ENCODE measurements at regions not wholly inside any gene's neighbourhood (a gene's known extent, or its start where the extent isn't known, plus 50 kb on each side); places are given as distances from the start of the nearest gene placed in this dataset.

DNA sequence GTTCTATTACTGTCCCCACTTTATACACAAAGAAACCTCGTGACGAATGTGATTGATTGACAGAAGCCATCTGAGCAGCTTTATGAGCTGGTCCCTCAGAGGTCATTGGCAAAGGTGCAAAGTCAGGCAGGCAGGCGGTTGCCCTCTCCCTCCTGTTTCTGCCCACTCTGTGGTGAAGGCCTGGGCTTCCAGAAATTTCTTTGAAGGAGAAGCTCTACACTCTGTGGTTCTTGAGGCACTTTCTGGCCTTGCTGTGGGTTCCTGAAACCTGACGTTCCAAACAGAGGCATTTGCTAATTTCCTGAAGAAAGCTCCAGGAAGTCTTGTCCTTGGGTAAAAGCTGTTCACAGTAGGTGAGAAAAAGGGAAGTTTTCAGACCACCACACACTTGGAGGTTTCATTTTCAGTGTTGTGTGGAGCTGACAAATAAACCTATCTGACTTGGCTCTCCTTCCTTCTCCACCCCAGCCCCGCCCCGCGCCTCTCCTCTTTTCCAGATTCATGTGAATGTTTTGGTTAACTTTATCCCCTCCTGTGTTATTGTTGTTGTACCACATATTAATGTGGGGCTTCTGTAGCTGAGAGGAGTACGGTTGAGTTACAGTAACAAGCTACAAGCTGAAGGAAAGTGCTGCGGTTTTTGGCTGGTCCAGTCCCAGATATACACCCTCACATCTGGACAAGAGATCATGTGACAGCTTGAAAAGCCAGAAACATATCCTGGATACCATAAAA lies 274.1 kb downstream of the CLIC5 start:
- no peak for DNase-seq (ENCODE audit: low read depth, low spot score)

DNA sequence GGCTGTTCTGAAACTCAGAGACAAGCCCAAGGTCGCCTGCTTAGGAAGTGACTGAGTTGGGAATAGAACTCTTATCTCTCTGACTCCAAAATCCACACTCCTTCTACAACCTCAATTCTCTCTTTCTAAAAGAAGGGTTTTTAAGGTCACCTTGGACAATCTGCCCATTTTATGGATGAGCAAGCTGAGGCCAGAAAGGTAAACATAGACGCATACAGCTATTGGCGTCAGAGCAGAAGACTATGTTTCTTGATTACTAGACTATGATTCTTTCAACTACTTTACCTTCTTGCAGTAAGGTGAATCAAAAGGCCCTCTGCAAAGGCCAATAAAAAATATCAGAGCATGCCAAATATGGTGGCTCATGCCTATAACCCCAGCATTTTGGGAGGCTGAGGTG lies 276.6 kb downstream of the CLIC5 start:
- no peak for DNase-seq (ENCODE audit: low read depth, low spot score)

DNA sequence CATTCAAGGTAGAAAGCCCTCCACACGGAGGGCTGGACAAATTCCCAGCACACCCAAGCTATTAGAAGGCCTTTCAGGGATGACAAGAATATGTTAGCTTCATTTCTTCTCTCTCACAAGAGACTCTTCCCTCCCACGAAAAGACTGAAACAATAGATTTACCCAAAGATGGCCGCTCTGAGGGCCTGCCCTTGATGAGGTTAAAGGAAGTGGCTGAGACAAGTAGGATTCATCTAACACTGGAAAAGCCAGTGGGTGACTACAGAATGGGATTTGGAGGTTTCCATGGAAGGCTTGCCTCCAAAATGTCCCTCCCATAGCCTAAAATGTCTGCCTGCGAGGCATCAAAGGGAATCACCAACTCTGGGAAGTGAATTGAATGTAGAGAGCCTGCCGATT lies 277.6 kb downstream of the CLIC5 start:
- no peak for DNase-seq (ENCODE audit: low read depth, low spot score)

DNA sequence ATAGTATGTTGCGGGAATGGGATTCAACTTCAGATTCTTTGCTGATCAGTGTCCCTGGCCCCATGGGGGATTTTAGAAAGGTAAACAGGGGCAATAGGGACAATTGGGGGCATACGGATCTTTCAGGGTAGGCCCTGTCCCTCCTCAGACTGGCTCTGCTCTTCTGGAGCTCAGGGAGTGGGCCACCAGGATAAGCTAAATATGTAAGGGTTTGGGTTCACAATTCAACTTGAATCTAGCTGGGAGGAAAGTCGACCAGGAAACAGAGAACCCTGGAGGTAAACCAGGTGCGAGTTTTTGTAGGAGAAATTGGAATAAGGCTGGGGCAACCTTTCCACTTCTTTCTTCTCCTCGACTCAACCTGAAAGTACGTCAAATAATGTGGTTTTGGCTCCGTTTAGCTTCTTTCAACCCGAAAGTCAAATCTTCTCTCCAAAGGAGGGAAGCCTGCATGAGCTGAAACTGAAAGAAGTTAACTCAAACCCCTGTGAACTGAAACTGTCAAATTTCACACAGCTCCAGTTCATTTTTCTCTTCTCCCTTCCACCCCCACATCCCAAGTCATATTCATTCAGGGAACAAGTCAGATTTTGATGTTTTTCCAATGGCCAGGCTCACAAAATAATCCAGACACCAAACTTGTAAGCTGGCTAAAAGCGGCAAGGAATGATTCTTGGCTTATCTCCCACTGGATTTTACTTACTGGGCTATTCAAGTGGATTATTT lies 278.2 kb downstream of the CLIC5 start:
- no peak for DNase-seq (ENCODE audit: low read depth, low spot score)

DNA sequence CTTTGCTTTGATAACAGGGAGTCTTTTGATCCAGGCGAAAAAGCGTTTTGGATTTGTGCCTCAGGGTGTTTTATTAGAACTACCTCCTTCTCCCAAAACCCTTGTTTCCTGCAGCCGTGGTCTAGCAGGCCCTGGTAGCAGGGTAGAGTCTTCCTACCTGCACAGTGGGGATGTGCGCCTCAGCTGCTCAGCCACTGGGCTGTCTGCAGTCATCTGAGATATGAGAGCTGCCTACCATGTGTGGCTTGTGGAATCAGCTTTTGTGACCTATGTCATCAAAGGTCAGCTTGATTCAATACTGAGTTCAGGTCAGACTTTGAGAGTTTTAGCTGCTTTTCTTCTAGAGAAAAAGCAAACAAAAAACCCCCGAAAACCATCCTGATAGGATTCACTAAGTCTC lies 279.5 kb downstream of the CLIC5 start:
- DNase-seq (ENCODE audit: low read depth, low spot score), result no peak

DNA sequence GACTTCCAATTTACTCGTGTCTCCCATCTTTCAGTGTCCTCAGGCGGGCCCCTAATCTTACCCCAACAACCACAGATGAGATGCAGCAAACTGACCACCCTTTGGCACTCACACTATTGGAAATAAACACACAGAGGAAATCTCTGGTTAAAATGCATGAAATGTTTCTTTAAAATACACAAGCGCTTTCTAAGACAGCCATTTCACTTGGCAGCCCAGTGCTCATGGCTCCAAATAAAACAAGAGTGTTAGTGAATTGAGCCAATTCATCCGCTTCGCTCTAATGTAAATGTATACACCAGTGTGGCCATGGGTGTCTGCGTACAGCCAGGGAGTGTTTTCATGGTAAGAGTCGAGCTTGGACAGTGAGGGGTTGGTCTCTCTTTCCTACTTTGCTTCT lies 282.9 kb downstream of the CLIC5 start:
- no peak for DNase-seq (ENCODE audit: low read depth, low spot score)

DNA sequence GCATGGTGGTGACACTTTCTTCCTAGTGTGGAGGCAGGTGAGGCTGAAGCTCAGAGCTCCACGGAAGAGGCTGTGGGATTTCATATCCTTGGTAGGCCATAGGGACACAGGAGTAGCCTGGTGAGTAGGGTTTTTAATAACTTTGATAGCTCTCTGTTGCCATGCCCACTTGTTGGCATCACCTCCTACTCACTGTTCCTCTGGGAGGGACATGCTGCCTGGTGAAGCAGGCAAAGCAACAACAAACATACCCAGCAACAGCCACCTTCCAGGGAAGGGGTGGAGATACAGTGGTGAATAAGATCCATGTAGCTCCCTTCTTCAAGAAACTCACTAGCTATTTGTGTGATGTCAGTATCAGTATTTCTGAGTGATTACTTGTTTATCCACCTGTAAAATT lies 285.4 kb downstream of the CLIC5 start:
- no peak for DNase-seq (ENCODE audit: low read depth, low spot score)

DNA sequence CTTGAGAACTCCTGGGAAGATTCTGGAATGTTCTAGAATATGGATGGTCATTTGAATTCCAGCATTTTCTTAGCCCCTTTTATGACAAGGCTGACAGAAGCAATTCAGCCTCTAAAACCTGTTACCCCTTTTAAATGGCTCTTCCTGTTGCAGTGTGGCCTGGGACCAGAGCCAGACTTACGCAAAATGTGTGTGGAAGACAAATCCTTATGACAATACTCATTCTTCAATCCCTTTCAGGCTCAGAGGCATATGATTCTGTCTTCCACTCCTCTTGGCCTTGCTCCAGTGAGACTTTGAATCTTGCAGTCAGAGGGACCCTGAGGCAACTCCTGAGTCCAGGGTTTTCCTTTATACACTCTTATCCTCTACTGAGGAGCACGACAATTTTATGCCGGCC lies 287.0 kb downstream of the CLIC5 start:
- no peak for DNase-seq (ENCODE audit: low read depth, low spot score)

DNA sequence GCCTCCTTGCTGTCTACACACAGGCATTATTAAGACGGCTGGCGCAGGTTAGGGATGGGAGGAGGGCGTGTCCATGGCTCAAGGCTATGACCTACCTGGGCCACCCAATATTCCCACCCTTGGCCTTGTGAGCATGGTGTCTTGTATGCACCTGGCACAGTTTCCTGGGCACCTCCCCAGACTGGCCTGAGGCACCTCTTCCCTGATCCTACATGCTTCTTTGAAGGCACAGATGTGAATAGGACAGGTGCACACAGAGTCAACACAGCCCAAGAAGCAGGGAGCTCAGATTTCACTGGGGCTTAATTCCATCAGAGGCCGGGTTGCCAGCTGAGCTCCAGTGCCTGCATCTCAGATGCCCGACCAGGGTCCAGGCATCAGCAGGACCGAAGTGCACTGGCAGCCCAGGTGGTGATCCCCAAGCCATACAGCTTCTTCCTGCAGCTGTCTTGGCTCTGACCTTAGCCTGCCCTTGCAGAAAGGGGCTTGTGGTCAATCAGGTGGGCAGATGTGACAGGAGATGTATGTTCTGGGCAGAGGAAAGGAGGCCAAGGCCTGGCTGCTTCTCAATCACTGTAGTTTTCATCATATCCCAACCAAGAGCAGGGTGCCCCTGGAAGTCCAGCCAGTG lies 287.7 kb downstream of the CLIC5 start:
- no peak for DNase-seq (ENCODE audit: low read depth, low spot score)

DNA sequence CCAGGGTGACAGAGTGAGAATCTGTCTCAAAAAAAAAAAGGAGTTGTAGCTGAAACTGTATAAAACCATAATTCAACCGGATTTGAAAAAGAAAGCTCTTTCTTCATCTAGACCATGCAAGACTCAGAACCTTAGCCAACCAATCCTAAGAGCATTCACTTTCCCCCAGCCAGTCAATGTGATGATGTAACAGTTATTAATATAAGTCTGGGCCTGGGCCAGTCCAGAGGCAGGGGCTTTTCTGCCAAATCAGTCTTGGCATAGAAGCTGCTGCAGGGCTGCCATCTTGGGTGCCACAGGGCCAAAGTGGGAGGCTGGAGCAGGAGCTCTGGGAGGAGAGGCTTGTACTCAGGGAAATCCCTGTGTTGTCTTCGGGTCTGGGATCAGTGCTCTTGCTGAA lies 288.4 kb downstream of the CLIC5 start:
- DNase-seq (ENCODE audit: low read depth, low spot score), result no peak

DNA sequence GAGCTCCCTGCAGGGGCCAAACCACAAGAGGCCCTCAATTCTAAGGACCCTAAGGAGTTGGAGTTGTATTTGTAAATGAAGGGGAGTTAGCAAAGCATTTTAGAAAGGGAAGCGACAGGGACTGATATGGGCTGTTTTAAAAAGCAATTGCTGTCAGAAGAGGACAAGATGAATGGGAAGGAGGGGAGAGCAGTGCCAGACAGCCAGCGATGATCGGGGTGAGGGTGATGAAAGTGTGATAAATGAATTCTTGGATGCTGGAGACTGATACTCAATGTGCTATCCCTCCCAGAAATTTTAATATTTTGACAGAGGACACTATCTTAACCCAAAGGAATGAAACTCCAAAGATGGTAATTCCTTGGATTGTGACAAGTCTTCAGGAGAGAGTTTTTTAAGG lies 289.2 kb downstream of the CLIC5 start:
- no peak for DNase-seq (ENCODE audit: low read depth, low spot score)

DNA sequence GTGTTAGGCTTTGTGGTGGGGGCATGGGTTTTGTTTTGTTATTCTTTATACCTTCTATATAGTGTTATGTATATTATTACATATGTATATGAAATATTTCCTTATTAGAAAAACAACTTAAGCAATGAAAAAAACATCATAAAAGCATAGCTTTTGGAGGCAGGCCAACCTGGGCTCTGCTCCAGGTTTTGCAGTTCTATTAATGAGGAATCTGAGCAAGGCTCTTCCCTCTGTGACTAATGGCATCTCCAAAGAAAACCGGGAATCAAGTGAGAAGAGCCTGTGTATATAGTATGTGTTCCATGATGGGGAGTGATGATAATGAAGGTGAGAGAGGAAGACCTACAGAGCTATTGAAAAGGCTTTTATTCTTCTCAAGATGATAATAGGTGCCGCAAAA lies 291.1 kb downstream of the CLIC5 start:
- no peak for DNase-seq (ENCODE audit: low read depth, low spot score)

DNA sequence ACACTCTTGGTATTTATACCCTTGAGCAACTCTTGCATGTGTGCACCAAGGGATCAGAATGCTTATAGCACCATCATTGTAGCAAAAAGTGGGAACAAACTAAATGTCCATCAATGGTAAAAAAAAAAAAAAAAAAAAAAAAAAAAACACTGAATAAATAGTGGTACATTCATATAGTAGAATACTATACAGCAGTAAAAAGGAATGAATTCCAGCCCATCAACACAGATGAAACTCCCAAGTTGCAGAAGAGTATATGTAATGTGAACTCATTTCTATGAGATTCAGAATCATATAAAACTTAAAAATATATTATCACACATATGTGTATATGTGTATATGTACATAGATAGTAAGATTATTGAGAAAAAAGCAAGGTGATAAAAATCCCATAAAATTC lies 291.6 kb downstream of the CLIC5 start:
- no peak for DNase-seq (ENCODE audit: low read depth, low spot score)

DNA sequence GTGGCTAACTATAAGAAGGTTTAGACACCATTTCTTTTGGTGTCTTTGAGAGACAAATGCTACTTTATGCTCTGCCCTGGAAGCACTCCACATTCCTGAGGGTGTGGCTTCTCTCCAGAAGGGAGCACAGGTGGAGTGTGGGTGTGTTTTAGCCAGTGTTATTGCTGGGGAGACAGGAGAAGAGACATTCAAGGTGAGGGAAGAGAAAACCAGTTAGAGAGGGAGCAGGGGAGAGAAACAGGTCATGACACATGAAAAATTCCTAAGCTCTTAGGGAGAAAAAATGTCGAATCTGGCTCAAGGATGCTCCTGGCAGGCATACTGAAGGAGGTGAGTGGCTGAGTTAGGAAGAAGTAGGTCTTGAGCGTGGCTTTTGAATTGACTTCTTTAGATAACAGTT lies 292.8 kb downstream of the CLIC5 start:
- no peak for DNase-seq (ENCODE audit: low read depth, low spot score)

DNA sequence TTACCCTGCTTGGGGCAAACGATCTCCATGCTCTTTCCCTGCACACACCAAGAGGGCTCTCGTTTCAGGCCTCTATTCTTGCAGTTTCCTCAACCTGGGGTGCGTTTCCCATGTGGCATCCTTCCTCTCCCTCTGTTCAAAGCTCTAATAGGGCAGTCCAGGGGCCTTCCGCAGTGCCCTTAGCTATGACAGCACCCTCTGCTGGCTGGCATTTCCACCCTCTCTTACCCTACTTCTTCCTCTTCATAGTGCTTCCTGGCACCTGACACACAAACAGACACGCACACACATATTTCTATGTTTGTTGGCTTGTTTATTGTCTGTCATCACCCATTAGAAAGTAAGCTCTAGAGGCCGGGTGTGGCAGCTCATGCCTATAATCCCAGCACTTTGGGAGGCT lies 294.0 kb downstream of the CLIC5 start:
- DNase-seq (ENCODE audit: low read depth, low spot score), result no peak

DNA sequence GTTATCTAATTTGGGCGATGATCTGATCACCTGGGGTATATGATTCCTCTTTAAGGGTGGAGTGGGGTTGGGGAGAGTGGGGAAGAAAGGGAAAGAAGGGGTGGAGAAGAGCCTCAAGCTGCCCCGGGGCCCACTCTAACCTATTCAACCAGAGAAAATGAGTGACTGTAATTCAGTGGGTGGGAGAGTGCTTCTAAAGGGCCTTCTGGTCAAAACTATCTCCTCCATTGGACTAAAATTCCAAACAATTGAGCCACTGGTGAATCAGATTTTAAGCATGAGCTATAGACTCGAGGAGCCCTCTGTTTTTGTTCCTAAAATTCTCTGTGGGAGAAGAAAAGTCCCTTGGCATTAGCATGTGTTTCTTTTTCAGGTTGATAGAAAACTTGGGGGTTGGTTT lies 296.8 kb downstream of the CLIC5 start:
- DNase-seq (ENCODE audit: low read depth, low spot score), result no peak

DNA sequence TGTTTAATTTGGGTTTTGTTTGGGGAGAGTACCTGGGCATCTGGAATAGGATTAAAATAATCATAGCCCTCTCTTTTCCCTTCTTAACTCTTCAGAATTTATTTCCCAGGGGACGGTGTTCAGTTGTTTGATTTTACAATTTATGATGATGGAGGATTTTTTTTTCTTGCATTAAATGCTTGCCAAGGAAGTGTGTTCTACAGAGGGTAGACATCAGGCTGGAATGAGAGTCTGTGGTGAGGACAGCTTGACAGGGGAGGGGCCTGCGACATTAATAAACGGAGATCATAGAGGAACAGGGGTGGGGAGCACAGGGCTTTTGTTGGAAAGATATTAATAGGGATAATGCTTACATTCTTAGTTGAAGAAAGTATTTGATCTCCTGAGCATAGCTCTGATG lies 297.5 kb downstream of the CLIC5 start:
- DNase-seq (ENCODE audit: low read depth, low spot score), result no peak

DNA sequence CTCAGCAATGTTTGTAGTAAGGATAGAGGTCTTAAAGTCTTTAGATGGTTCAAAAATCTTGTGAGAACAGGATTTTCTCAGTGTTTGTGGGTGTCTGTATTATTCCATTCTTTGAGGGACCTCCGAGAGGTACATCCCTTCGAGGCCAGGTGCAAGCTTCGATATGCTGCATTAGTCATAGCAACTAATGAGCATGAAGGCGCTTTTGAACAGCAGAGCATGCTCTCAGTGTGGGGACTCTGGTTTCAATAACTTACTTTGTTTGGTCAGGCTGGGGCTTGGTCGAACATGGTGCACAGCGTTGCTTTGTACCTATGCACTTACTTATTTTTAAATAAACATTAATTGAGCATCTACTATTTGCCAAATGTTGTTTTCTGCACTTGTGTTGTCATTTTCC lies 297.9 kb downstream of the CLIC5 start:
- DNase-seq (ENCODE audit: low read depth, low spot score), result no peak

DNA sequence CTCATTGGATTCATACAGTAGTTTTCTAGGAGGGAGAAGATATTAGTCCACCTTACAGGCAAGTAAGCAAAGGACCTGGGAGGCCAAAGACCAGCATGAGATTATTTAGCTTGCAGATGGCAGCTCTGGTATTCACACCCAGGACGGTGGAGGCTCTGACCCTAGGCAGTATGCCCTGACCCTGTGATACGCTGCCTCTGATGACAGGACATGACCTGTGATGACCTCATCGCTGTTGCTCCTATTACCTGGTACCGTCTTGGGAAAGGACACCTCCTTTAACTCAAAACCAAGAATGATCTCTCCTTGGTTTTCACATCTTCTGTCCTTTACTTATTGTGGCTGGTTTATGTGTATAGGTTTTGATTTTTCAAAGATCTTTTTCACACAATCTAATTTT lies 298.6 kb downstream of the CLIC5 start:
- DNase-seq (ENCODE audit: low read depth, low spot score), result no peak

DNA sequence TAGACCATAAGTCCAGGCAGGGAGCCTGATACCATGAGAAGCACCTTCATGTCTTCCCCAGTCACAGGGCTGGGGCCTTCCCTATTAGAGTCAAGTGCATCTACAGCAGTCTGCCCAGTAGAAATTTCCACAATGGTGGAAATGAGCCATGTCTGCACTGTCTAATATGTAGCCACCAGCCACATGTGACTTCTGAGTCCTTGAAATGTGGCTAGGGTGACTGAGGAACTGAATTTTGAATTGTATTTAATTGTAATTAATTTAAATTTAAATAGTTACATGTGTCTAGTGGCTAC lies 300.2 kb downstream of the CLIC5 start:
- DNase-seq (ENCODE audit: low read depth, low spot score), result no peak

DNA sequence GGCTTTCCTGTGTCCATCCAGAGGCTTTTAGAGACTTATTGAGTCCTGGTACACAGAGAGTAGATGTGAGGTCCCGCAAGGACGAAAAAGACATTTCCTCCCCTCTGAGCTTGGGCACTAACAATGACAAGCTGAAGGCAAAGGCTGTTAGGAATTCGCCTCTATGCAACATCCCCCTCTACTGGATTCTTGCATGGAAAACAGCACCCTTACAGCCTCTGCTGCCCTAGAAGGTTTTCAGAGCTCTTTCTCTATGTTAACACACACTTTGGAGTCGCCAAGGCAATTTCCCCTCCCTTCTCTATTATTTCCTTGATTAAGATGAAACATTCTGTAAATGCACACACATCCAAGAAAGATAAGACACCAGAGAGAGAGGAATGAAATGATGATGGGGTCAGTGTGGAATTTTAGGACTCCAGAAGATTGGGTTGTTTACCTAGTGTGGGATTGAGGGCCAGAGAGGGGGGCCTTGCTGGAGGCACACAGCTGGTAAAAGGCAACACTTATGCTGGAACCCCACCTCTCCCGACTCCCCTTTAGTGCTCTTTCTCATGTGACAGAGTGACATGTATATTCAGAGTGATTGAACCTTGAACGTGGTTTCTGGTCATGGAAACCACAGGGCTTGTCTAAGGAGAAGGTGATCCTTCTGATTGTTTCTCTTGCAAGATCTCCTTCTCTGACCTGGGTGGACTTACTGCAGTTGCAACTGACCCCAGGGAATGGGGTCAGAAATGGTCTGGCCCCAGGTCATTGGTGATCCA lies 300.7 kb downstream of the CLIC5 start:
- DNase-seq (ENCODE audit: low read depth, low spot score), result peak; percentile 84

DNA sequence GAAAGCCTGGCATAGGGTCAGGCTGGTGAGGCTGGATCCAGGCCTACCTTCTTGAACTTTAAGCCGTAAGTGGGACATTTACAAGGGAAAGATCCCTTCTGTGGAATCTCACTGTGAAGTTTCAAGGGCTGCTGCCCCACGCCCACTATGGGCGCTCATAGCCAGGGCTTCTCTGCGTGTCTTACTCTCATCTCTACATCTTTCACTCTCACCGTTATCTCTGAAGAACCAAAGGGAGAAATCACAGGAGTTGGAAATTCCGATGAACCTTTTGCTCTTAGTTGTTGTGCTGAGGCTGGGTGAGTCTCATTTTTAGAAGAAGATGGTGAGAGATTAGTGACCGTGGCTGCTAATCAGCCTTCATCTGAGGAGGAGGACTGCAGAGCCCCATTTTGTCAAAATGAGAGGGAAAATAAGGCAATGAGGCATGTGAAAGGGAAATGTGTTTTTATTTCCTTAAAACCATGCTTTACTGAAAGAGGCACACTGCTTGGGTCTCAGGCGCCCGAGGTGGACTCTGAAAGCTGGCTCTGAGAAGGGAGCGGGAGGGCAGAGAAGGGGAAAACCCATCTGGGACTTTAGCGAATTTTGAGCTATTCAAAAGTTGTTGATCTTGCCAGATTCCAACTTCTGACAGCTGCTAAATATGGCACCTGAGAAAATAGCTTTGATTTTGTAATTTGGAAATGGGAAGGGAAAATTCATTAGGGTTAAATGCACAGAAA lies 301.5 kb downstream of the CLIC5 start:
- DNase-seq (ENCODE audit: low read depth, low spot score), result no peak
